ENCODE measurements at regions not wholly inside any gene's neighbourhood (a gene's known extent, or its start where the extent isn't known, plus 50 kb on each side); places are given as distances from the start of the nearest gene placed in this dataset.
A peak's percentile ranks its signal among the peaks of the same experiment; 100 is the strongest.
"Not testable (repeated sequence)": the region's sequence is repeated elsewhere in the genome, so short reads cannot be mapped to it uniquely, and the experiment has no call there.

DNA sequence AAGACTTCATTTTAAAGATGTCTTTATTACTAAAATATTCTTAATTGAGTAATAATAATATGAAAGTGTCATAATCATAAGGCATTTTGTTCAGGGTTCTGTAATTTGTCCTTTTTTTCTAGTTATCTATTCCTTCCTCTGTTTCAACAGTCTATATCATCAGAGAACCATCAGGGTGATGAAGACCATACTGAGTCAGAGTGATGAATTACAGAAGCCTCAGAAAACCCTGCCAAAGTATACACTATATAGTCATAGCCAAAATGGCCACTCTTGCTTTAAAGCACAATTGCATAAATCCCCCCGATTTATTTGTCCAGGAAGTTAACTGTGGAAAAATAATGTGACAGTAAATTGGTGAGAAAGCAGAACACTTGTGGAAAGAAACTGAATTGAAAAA lies 735.0 kb downstream of the EPHA7 start:
- DNase-seq (ENCODE audit: low spot score), result no peak
- in situ Hi-C loops (cut with HindIII; ENCODE audit: low sequenced_read_pairs), result no loop called here

DNA sequence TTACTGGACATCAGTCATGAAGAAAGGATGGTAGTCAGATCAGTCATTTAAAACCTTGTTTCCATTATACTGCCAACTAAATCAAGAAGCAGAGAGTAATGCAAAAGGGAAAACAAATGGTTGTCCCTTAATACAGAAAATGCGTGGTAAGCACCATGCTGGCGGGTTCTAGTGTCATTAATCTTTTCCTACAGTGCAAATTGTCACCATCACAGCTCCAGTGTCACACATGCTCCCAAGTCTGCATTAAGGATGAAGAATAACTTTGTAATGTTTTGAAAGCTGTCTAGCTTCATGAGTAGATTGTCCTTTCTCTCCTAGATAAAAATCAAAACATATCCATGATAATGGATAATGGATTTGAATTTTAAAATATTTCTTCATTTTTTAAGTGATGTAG lies 735.6 kb downstream of the EPHA7 start:
- in situ Hi-C loops (cut with HindIII; ENCODE audit: low sequenced_read_pairs), result no loop called here

DNA sequence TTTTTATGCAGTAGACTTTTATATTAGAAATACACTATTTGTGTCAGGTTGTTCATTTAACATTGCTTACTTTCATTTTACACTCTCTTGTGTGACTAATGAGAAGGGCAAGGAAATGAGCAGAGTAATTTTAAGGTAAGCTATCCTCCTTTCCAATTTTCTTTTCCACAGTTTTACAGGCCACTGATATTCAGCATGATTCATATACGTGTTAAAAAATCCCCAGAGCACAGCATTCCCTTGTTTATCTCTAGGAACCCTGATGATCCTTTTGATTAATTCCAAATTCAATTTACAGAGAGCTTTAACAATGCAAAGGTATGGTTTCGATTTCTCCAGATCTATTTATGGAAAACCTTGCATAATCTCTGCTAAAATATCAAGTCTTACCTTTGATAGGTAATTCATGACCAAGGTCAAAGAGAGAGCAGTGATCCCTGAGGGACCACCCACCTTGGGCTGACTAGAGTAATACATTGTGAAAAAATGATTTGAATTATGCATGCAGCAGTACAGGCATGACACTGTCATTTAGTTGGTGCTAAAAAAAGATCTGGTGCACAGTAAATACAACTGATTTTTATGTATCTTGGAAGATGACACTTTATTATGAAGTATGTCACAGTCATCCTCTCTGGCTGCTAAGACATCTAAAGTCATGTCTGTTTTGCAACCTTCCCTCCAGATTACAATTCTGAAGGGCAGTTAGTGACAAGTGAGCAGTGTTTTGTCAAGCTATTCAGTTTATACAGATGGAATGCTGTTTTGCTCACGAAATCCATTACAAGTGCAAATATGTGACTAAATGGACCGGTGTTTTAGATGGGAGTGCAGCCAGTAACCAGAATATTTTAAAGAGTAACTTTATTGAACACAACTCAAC lies 736.6 kb downstream of the EPHA7 start:
- in situ Hi-C loops (cut with HindIII; ENCODE audit: low sequenced_read_pairs), result no loop called here

More for the DNA sequence above, 735.6 kb downstream of the EPHA7 start:
- no peak for DNase-seq (ENCODE audit: low spot score)

DNA sequence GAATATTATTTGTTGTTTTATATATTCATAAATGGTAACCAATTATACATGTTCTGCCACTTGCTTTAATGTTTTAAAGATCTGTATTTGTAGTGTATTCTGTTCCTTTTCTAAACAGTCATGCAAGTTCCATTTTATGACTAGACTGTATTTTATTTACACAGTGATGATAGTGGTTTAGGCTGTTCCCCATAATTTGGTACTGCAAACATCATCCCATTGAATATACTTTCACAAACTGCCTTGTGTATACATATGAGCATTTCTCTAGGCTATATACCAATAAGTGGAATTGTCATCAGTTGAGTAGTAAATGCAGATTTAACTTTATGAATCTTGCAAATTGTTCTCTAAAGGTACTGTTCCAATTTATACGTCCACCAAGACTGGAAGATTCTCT lies 738.0 kb downstream of the EPHA7 start:
- no peak for DNase-seq (ENCODE audit: low spot score)
- in situ Hi-C loops (cut with HindIII; ENCODE audit: low sequenced_read_pairs), result no loop called here

More for the DNA sequence above, 736.6 kb downstream of the EPHA7 start:
- no peak for DNase-seq (ENCODE audit: low spot score)

DNA sequence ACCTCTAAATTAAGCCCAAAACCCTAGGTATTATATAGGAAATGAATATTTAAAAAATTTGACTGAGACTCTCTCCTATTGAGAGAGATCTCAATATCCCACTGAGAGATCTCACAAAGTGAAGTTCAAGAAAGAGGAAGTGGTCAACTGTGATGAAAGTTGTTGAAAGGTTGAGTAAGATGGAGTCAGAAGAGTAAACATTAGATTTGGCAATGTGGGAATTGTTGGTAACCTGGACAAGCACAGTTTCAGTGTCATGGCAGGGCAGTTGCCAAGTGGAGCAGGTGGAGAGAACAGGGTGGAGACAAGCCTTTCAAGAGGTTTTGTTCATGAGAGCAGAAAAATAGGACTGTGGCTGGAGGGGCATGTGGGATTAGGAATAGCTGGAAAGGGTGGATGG lies 747.9 kb downstream of the EPHA7 start:
- DNase-seq (ENCODE audit: low spot score); in situ Hi-C loops (cut with HindIII; ENCODE audit: low sequenced_read_pairs): not testable (repeated sequence)

DNA sequence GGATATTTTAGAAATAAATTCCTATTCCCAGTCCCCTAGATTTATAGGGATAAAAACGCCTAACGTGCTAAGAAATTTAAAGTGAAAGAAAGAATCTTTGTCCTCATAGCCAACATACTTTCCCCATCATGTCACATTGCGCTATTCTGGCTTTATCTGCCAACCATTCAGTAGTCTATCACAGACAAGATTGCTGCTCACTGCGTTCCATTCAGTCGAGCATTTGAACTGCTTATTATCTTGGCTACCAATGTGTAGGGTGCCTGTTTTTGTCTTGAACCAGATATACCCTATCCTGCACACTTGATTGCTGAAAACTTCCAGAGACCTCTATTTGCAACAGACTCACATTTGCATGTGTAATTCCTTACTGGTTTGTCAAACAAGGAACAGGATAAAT lies 751.5 kb downstream of the EPHA7 start:
- in situ Hi-C loops (cut with HindIII; ENCODE audit: low sequenced_read_pairs), result no loop called here
- no peak for DNase-seq (ENCODE audit: low spot score)

DNA sequence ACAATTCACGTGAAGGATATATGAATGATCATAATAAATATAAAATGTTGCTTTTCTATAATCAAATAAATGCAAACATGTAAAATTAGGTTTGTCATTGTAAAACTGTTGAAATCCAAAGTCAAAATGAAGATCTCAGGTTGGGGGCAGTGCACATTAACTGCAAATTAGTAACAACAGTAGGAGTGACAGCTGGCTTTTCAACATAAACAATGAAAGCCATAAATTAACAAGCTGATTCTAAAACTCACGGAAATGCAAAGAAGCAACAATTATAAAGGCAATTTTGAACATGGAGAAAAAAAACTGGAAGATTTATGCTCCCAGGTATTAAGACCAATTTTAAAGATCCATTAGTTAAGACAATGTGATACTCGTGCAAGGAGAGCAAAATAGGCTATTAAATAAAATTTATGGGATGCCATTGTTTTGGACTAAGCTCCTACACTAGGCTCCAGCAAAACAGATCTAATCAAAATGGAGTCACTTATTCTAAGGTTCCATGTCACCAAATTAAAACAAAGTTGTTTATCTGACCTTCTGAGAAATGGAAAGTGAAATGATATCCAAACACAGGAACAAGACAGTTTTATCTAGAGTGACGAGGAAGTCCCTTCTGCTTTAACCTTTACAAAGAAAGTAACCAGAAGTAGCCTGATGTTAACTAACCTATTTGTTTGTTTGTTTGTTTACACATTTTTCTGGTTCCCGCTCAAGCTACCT lies 770.8 kb downstream of the EPHA7 start:
- in situ Hi-C loops (cut with HindIII; ENCODE audit: low sequenced_read_pairs), result no loop called here
- no peak for DNase-seq (ENCODE audit: low spot score)

DNA sequence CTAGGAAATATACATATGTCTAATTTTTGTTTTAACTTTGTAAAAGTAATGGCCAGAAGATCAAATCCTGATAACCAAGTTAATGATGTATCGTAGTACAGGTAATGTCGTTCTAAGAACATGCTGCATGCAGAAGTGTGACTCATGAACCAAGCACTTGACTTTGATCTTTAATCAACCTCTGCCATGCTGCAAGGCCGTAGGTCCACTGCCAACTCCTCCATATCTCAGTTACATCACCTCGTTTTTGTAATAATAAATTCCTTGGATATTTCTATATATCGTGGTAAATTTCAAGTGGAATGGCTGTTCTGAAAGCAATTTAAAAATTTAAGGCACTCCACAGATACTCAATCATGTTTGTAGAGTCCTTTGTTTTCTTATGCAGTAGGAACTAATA lies 771.7 kb downstream of the EPHA7 start:
- in situ Hi-C loops (cut with HindIII; ENCODE audit: low sequenced_read_pairs), result no loop called here

DNA sequence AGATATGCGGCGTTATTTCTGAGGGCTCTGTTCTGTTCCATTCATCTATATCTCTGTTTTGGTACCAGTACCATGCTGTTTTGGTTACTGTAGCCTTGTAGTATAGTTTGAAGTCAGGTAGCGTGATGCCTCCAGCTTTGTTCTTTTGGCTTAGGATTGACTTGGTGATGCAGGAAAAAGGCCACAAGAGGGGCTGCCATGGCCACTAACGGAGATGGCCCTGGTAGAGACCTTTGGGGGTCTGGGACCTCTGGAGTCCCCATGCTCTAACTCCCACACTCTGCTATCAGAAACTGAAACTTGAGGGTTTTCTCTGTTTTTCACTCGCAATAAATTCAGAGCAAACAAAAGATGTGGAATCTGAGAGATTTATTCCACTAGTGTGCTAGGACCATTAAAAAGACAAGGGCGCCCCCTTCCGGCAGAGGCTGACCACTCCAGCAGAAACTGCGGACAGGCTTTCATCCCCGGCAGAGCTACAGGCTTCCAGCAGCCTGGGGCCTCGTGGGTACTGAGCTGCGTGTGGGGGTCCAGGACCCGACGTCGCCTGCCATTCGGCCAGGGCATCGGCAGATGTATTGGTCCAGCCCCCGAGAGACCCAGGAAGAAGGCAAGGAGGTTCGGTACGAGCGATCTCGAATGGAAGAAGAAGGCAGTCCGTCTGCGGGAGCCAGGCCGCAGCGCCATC lies 775.1 kb downstream of the EPHA7 start:
- in situ Hi-C loops (cut with HindIII; ENCODE audit: low sequenced_read_pairs); DNase-seq (ENCODE audit: low spot score): not testable (repeated sequence)

More for the DNA sequence above, 771.7 kb downstream of the EPHA7 start:
- DNase-seq (ENCODE audit: low spot score), result no peak

DNA sequence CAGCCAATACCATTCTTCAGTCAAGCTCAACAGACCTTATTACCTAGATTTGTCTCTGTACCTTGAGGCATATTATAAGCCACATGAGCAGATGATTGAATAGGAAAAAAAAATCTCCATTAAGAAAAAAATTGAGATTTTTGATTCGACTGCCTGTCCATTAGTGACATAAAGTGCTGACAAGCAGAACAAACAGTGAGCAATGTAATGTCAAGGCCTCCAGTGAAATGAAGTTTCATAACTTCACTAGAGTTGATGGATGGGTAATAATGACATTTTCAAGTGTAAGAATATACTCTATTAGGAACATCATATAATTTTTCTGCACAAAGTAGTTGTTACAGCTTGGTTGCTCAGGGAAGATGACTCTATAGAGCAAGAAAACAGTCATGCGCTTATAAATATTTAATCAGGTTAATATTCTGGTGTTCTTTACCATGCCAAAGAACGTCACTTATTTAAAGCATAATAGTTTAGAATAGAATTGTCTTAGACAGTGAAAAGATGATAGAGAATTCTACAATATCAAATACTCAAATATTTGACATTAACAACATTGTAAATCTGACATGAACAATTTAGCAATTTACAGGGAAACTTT lies 783.7 kb downstream of the EPHA7 start:
- in situ Hi-C loops (cut with HindIII; ENCODE audit: low sequenced_read_pairs), result no loop called here

DNA sequence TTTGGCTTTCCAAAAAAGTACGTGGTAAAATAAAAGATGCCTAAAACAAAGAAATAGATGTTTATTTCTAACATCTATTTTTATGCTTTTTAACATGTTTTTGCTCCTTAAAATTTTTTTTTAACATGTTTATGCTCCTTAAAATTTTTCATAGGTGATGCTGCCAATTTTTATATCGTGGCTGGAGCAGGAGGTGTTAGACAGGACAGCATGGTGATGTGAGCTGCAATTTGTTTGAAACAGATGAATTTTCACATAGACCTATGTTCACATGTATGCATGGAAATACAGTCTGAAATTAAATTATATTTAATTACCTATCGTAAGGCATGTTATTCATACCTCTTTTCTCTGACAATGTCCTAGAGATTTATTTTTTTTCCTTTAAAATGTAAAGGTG lies 784.8 kb downstream of the EPHA7 start:
- DNase-seq (ENCODE audit: low spot score), result no peak
- in situ Hi-C loops (cut with HindIII; ENCODE audit: low sequenced_read_pairs), result no loop called here

More for the DNA sequence above, 783.7 kb downstream of the EPHA7 start:
- DNase-seq (ENCODE audit: low spot score), result no peak

DNA sequence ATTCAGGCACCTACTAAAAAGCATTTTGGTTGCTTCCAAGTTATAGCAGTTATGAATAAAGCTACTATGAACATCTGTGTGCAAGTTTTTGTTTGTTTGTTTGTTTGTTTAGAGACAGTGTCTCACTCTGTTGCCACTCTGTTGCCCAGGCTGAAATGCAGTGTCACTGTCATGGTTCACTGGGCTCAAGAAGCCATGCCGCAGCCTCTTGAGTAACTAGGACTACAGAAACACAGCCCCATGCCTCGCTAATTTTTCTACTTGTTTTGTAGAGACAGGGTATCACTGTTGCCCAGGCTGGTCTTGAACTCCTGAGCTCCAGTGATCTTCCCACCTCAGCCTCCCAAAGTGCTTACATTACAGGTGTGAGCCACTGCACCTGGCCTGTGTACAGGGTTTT lies 795.9 kb downstream of the EPHA7 start:
- in situ Hi-C loops (cut with HindIII; ENCODE audit: low sequenced_read_pairs), result no loop called here
- DNase-seq (ENCODE audit: low spot score), result no peak

DNA sequence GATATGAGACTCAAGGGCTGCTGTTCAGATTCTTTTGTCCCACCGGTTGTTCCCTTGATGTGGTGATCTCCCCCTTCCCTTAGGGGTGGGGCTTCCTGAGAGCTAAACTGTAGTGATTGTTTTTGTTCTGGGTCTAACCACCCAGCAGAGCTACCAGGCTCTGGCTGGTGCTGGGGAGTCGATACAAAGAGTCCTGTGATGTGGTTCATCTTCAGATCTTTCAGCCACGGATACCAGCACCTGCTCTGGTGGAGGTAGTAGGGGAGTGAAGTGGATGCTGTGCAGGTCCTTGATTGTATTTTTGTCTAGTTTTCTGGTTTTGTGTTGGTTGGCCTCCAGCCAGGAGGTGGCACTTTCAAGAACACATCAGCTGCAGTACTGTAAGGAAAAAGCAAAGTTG lies 801.6 kb downstream of the EPHA7 start:
- DNase-seq (ENCODE audit: low spot score), result no peak
- in situ Hi-C loops (cut with HindIII; ENCODE audit: low sequenced_read_pairs), result no loop called here

DNA sequence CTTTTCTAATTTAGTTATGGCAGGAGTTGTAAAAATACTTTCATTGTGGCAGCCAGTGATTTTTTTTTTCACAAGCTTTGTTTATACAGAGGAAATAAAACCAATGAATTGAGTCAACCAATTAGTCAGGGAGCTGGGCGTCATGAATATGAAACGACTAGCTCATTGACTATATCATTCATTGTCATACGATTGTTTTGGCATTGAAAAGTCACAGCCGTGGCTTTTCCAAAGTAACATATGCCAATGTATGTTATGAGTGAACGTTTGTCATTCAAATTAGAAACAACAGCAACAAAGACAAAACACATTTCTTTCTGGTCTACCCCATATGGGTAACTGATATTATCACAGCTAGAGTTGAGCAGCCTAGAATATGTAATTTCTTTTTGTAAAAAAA lies 810.6 kb downstream of the EPHA7 start:
- in situ Hi-C loops (cut with HindIII; ENCODE audit: low sequenced_read_pairs), result no loop called here
- DNase-seq (ENCODE audit: low spot score), result no peak

DNA sequence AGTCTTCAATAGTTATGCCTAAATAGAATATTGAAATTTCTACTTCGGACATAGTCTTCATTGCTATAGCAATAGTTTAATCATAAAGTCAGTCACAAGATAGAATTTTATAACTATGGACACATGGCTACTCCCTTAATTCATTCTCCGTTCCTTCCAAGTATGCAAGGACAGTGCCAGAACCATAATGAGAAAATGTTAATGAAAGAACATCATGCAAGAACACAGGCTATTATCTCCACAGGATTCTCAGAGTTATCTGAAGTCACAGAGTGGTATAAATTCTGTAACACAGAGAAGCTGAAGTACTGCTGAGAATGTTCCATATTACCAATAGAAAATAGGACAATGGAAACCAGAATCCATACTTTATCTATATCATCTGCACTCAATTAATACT lies 826.2 kb downstream of the EPHA7 start:
- peak; percentile 37 for DNase-seq (ENCODE audit: low spot score)

DNA sequence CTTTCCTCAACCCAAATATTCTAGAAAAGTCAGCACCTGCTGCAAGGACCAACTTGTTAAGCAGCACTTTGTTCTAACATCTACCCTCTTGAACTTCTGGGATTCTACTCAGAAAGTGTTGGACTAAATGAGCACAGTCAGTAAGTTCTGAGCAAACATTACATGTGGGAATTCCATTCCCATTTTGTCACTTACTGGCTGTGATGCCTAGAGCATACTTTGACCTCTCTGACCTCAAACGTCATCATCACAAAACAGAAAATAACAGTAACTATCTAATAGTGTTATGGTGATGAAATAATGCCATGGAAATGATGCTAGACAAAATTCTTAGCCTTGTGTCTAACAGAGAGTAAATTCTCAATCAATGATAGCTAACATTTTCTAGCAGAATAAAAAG lies 829.4 kb downstream of the EPHA7 start:
- in situ Hi-C loops (cut with HindIII; ENCODE audit: low sequenced_read_pairs), result no loop called here
- DNase-seq (ENCODE audit: low spot score), result no peak

More for the DNA sequence above, 826.2 kb downstream of the EPHA7 start:
- in situ Hi-C loops (cut with HindIII; ENCODE audit: low sequenced_read_pairs), result no loop called here

DNA sequence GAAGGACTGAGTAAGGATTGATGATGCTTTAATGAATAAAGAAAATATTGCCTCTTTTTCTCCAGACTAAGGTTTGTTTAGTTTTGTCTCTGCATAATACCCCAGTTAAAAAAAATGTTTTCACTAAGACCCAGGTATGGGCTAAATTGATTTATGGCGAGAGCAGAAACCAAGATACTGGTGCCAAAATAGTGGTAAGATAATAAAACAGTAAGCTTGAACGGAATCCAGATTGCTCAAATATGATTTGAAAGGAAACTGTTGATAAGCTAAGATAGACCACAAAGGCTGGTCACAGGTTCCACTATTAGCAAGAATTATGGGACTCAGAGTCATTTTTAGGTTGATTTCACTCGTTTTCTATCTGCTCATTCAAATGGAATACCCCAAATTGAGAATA lies 831.2 kb downstream of the EPHA7 start:
- in situ Hi-C loops (cut with HindIII; ENCODE audit: low sequenced_read_pairs), result no loop called here
- DNase-seq (ENCODE audit: low spot score), result no peak

DNA sequence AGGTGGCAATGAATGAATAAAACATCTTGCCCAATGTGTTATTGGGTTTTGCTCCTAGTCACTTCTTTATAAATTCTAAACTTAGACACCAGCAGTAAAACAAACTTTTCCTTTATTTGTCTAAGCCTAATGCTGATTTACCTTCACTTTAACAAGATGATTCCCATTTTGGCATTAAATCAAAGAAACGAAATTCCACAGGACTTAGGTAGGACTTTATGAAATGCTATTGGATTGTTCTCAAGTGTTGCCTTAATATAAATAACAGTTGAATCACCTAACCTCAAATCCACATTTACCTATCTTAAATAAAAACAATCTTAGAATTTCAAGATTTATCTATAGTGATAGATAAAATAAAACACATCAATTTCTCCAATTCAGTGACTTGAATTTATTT lies 831.8 kb downstream of the EPHA7 start:
- in situ Hi-C loops (cut with HindIII; ENCODE audit: low sequenced_read_pairs), result no loop called here

DNA sequence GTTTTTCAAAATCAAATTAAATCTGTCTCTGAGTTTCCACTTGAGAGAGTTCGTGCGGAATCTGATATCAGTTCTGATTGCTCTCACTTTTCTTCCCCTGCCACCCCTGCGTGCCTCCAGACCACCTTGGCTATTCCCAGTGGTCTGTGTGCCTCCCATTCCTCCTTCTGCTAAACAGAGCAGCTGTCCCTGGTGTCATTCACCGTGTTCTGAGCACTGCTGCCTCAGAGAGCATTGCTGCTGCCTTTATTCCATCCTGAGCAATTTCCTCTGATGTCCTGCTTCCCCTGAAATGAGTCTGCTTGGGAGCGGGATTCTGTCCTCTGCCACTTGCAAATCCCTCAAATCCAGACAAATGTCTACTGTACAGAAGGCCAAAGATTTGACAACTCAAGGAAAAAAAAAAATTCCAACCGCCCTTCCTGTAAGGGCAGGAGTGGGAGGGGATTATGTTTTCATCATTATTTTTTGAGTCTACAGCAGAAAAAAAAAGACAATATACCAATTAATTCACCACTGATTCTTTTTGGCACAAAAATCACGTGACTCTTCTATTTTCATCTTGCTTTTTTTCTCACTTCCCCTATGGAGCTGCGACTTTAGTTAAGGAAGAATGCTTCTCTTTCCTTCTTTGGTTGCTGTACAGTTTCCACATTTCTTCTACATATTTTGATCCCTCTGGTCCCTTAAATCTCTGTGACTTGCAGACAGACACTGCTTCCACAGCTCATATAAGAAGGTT lies 833.0 kb downstream of the EPHA7 start:
- in situ Hi-C loops (cut with HindIII; ENCODE audit: low sequenced_read_pairs), result no loop called here
- no peak for DNase-seq (ENCODE audit: low spot score)

More for the DNA sequence above, 831.8 kb downstream of the EPHA7 start:
- no peak for DNase-seq (ENCODE audit: low spot score)
